NCI-H1048 (cell line): ENCODE measurements at regions not wholly inside any gene's neighbourhood (a gene's known extent, or its start where the extent isn't known, plus 50 kb on each side); places are given as distances from the start of the nearest gene placed in this dataset.

Source experiments
- DNase-seq: peaks from one replicate; lab custom pipeline; 2025; lab: John Stamatoyannopoulos, UW

- DNase-seq, result no peak
Measured at GRCh38 chr9:108720191-108720642, 135.6 kb downstream of the ACTL7B start.

GRCh38 chr9:108710424-108710823, 145.4 kb downstream of the ACTL7B start:
- DNase-seq, result no peak

GRCh38 chr9:108709997-108710396, 145.8 kb downstream of the ACTL7B start:
- DNase-seq, result no peak

- DNase-seq, result no peak
Measured at GRCh38 chr9:108709126-108709525, 146.7 kb downstream of the ACTL7B start.

GRCh38 chr9:108708448-108708847, 147.3 kb downstream of the ACTL7B start:
- no peak for DNase-seq

GRCh38 chr9:108707120-108707519, 148.7 kb downstream of the ACTL7B start:
- no peak for DNase-seq

GRCh38 chr9:108704156-108704852, 151.5 kb downstream of the ACTL7B start:
- DNase-seq, result no peak

GRCh38 chr9:108703429-108703828, 152.4 kb downstream of the ACTL7B start:
- no peak for DNase-seq

- DNase-seq, result no peak
Measured at GRCh38 chr9:108702681-108703080, 153.1 kb downstream of the ACTL7B start.

- DNase-seq, result no peak
Measured at GRCh38 chr9:108698801-108699200, 157.0 kb downstream of the ACTL7B start.

GRCh38 chr9:108698231-108698630, 157.6 kb downstream of the ACTL7B start:
- DNase-seq, result no peak

- DNase-seq, result no peak
Measured at GRCh38 chr9:108696156-108696555, 159.6 kb downstream of the ACTL7B start.

- no peak for DNase-seq
Measured at GRCh38 chr9:108694170-108694569, 161.6 kb downstream of the ACTL7B start.

GRCh38 chr9:108691614-108692013, 164.2 kb downstream of the ACTL7B start:
- no peak for DNase-seq

GRCh38 chr9:108688676-108689075, 167.1 kb downstream of the ACTL7B start:
- DNase-seq, result no peak

GRCh38 chr9:108688051-108688450, 167.7 kb downstream of the ACTL7B start:
- DNase-seq, result no peak

GRCh38 chr9:108687006-108687987, 168.5 kb downstream of the ACTL7B start:
- no peak for DNase-seq

GRCh38 chr9:108684288-108685025, 171.3 kb downstream of the ACTL7B start:
- DNase-seq, result no peak

- no peak for DNase-seq
Measured at GRCh38 chr9:108683245-108683644, 172.5 kb downstream of the ACTL7B start.

- DNase-seq, result no peak
Measured at GRCh38 chr9:108681851-108682590, 173.8 kb downstream of the ACTL7B start.

- no peak for DNase-seq
Measured at GRCh38 chr9:108680946-108681345, 174.8 kb downstream of the ACTL7B start.

- DNase-seq, result no peak
Measured at GRCh38 chr9:108677776-108678175, 178.0 kb downstream of the ACTL7B start.
